HepG2 (cell line): ENCODE measurements at regions not wholly inside any gene's neighbourhood (a gene's known extent, or its start where the extent isn't known, plus 50 kb on each side); places are given as distances from the start of the nearest gene placed in this dataset.

Source experiments
- ARHGAP35 ChIP-seq: sonication (generic); formaldehyde crosslinking; IDR thresholded peaks from 2 replicates; pipeline ENCODE4 v1.9.0; 2022; ENCODE audit warnings: mild to moderate bottlenecking, inconsistent platforms, moderate library complexity, missing genetic modification reagents, borderline replicate concordance
- ARID5B ChIP-seq: IDR thresholded peaks from 2 replicates; pipeline ENCODE4 v1.4.0; 2020; ENCODE audit warnings: mild to moderate bottlenecking, missing genetic modification reagents
- CCDC6 ChIP-seq: sonication (generic); formaldehyde crosslinking; IDR thresholded peaks from 2 replicates; pipeline ENCODE4 v1.8.1; 2022; ENCODE audit warnings: mild to moderate bottlenecking, missing genetic modification reagents, moderate library complexity
- ELF3 ChIP-seq: IDR thresholded peaks from 2 replicates; pipeline ENCODE4 v1.6.1; 2016; ENCODE audit warnings: missing genetic modification reagents, missing compliant biosample characterization
- FOSL2 ChIP-seq: sonication (generic); formaldehyde crosslinking; IDR thresholded peaks from 2 replicates; pipeline ENCODE4 v1.4.0; 2020; ENCODE audit warnings: missing genetic modification reagents
- FOXP1 ChIP-seq, 2 experiments: fragments of 450-650 bp in 1 of 2; IDR thresholded peaks; 2 replicates each; pipeline ENCODE4 v1.6.1; 2017 to 2018; ENCODE audit warnings: antibody characterized with exemption in 1 of 2
- GATAD1 ChIP-seq: IDR thresholded peaks from 2 replicates; pipeline ENCODE4 v1.6.1; 2016; ENCODE audit warnings: missing genetic modification reagents, missing compliant biosample characterization
- HDAC2 ChIP-seq: sonication (generic); formaldehyde crosslinking; IDR thresholded peaks from 2 replicates; pipeline ENCODE4 v1.4.0; 2020; ENCODE audit warnings: missing genetic modification reagents
- KAT8 ChIP-seq: IDR thresholded peaks from 2 replicates; pipeline ENCODE4 v1.6.1; 2016; ENCODE audit warnings: missing genetic modification reagents, missing compliant biosample characterization
- MXD1 ChIP-seq: sonication (generic); formaldehyde crosslinking; IDR thresholded peaks from 2 replicates; pipeline ENCODE4 v1.4.0; 2020; ENCODE audit warnings: mild to moderate bottlenecking, missing genetic modification reagents
- MYC ChIP-seq: sonication (generic); formaldehyde crosslinking; IDR thresholded peaks from 2 replicates; pipeline ENCODE4 v1.9.0; 2021; ENCODE audit warnings: missing genetic modification reagents, borderline replicate concordance
- NCOA2 ChIP-seq: sonication (generic); formaldehyde crosslinking; IDR thresholded peaks from 2 replicates; pipeline ENCODE4 v1.8.0; 2022; ENCODE audit warnings: inconsistent platforms
- NR2F6 ChIP-seq, 2 experiments: IDR thresholded peaks; 2 replicates each; pipeline ENCODE4 v1.6.1; 2016; ENCODE audit warnings: antibody characterized with exemption in 1 of 2, mild to moderate bottlenecking in 1 of 2
- PRMT3 ChIP-seq: sonication (generic); formaldehyde crosslinking; IDR thresholded peaks from 2 replicates; pipeline ENCODE4 v1.8.1; 2022; ENCODE audit warnings: low read depth, mild to moderate bottlenecking, moderate library complexity, missing genetic modification reagents, borderline replicate concordance
- TOPORS ChIP-seq: sonication (generic); formaldehyde crosslinking; IDR thresholded peaks from 2 replicates; pipeline ENCODE4 v1.8.0; 2023; ENCODE audit warnings: mild to moderate bottlenecking, missing genetic modification reagents
- ZFP41 ChIP-seq: sonication (generic); formaldehyde crosslinking; IDR thresholded peaks from 2 replicates; pipeline ENCODE4 v1.4.0; 2020; ENCODE audit warnings: mild to moderate bottlenecking, missing genetic modification reagents, borderline replicate concordance
- ZFP82 ChIP-seq: sonication (generic); formaldehyde crosslinking; IDR thresholded peaks from 2 replicates; pipeline ENCODE4 v1.5.1; 2020; ENCODE audit warnings: mild to moderate bottlenecking, missing genetic modification reagents, borderline replicate concordance
- ZNF441 ChIP-seq: sonication (generic); formaldehyde crosslinking; IDR thresholded peaks from 2 replicates; pipeline ENCODE4 v1.7.0; 2021; ENCODE audit warnings: missing genetic modification reagents, borderline replicate concordance
- ZNF713 ChIP-seq: sonication (generic); formaldehyde crosslinking; IDR thresholded peaks from 2 replicates; pipeline ENCODE4 v1.4.0; 2020; ENCODE audit warnings: mild to moderate bottlenecking, missing genetic modification reagents
- ZNF790 ChIP-seq: sonication (generic); formaldehyde crosslinking; IDR thresholded peaks from 2 replicates; pipeline ENCODE4 v1.8.0; 2022; ENCODE audit warnings: missing genetic modification reagents, mild to moderate bottlenecking, borderline replicate concordance
- TF ChIP-seq, protein P1 (sequence below): IDR thresholded peaks from 2 replicates; pipeline ENCODE4 v1.6.1; 2016
- TF ChIP-seq, protein P2 (sequence below): sonication (generic); formaldehyde crosslinking; conservative IDR thresholded peaks from 2 replicates; pipeline ENCODE4 v1.8.0; 2022; ENCODE audit warnings: low read depth, missing genetic modification reagents

DNA sequence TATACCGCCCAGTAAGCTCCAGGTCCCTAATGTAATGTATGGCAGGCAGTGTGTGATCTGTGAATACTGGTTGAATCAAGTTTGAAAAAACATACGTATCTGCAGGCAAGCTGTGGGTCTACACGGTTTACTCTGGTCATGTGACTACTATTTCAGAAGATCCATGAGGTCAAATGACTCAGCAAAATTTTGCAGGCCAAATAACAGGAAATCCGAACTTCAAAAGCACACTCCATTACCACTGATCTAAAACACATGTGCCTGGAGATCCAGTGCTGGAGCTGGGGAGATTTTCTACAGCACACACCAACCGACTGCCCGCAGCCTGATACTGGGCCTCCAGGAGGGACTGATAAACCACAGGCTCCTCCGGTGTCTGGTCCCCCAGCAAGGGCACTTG is 64.5 kb upstream of the SLC44A3 start (continued):
- peak; percentile 78 for TF ChIP-seq ARID5B (CRISPR knock-in tag)
- no peak for TF ChIP-seq KAT8 (CRISPR knock-in tag)
- TF ChIP-seq ZFP82 = no peak
- no peak for TF ChIP-seq FOXP1 (IDR thresholded peaks at IDR 0.05)
- TF ChIP-seq FOXP1 (CRISPR knock-in tag; IDR thresholded peaks at IDR 0.05) = no peak
- TF ChIP-seq GATAD1 = no peak
- TF ChIP-seq, protein P1, sequence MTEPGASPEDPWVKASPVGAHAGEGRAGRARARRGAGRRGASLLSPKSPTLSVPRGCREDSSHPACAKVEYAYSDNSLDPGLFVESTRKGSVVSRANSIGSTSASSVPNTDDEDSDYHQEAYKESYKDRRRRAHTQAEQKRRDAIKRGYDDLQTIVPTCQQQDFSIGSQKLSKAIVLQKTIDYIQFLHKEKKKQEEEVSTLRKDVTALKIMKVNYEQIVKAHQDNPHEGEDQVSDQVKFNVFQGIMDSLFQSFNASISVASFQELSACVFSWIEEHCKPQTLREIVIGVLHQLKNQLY (CRISPR knock-in tag) = no peak
- no peak for TF ChIP-seq ARHGAP35 (CRISPR knock-in tag)
- no peak for TF ChIP-seq ZFP41 (CRISPR knock-in tag)
- no peak for TF ChIP-seq ZNF713 (CRISPR knock-in tag)
- TF ChIP-seq MXD1 (CRISPR knock-in tag) = no peak
- no peak for TF ChIP-seq TOPORS (CRISPR knock-in tag)
- TF ChIP-seq FOSL2 (CRISPR knock-in tag) = peak; percentile 50; the same call in 1 of the 2 replicates
- no peak for TF ChIP-seq ZNF790 (CRISPR knock-in tag)
- TF ChIP-seq CCDC6 = no peak
- TF ChIP-seq HDAC2 (CRISPR knock-in tag) = peak; percentile 45; the same call in 1 of the 2 replicates
- TF ChIP-seq NR2F6 (IDR thresholded peaks at IDR 0.05) = 0 out of 2 replicates have a peak, but pooled peaks have one; percentile 26
- TF ChIP-seq NR2F6 (CRISPR knock-in tag; IDR thresholded peaks at IDR 0.05) = peak; percentile 60
- TF ChIP-seq, protein P2, sequence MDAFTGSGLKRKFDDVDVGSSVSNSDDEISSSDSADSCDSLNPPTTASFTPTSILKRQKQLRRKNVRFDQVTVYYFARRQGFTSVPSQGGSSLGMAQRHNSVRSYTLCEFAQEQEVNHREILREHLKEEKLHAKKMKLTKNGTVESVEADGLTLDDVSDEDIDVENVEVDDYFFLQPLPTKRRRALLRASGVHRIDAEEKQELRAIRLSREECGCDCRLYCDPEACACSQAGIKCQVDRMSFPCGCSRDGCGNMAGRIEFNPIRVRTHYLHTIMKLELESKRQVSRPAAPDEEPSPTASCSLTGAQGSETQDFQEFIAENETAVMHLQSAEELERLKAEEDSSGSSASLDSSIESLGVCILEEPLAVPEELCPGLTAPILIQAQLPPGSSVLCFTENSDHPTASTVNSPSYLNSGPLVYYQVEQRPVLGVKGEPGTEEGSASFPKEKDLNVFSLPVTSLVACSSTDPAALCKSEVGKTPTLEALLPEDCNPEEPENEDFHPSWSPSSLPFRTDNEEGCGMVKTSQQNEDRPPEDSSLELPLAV (CRISPR knock-in tag) = no peak
- TF ChIP-seq MYC (CRISPR knock-in tag) = peak; percentile 40; the same call in 1 of the 2 replicates
- TF ChIP-seq ELF3 (CRISPR knock-in tag) = peak; percentile 53; the same call in 1 of the 2 replicates
- no peak for TF ChIP-seq ZNF441 (CRISPR knock-in tag)
- TF ChIP-seq NCOA2 (CRISPR knock-in tag) = peak; percentile 56; the same call in 1 of the 2 replicates
- TF ChIP-seq PRMT3 = no peak
